NCI-H1417 treated with DMSO at 0.1 percent for 48 hours (cell line): ENCODE measurements at regions not wholly inside any gene's neighbourhood (a gene's known extent, or its start where the extent isn't known, plus 50 kb on each side); places are given as distances from the start of the nearest gene placed in this dataset.
"Not testable (repeated sequence)": the region's sequence is repeated elsewhere in the genome, so short reads cannot be mapped to it uniquely, and the experiment has no call there.

ENCODE experiments used
- DNase-seq: peaks from one replicate; lab custom pipeline; 2025; lab: John Stamatoyannopoulos, UW

DNA sequence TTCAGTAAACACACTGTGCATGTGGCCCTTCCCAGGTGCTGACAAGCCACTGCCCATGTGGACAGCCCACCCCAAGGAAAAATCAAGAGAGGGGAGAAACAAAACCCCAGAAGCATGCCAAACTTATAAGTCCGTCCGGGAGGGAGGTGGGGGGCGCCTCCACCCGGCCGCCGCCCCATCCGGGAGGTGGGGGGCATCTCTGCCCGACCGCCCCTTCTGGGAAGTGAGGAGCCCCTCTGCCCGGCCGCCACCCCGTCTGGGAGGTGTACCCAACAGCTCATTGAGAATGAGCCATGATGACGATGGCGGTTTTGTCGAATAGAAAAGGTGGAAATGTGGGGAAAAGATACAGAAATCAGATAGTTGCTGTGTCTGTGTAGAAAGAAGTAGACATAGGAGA lies 53.8 kb upstream of the C2CD4B start:
- no peak for DNase-seq

DNA sequence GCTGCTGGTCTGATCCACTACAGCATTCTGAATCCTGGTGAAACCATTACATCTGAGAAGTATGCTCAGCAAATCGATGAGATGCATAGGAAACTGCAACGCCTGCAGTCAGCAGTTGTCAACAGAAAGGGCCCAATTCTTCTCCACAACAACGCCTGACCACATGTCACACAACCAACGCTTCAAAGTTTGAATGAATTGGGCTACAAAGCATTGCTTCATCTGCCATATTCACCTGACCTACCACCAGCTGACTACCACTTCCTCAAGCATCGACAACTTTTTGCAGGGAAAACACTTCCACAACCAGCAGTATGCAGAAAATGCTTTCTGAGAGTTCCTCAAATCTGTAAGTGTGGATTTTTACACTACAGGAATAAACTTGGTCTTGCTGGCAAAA lies 54.7 kb upstream of the C2CD4B start:
- DNase-seq, result no peak

DNA sequence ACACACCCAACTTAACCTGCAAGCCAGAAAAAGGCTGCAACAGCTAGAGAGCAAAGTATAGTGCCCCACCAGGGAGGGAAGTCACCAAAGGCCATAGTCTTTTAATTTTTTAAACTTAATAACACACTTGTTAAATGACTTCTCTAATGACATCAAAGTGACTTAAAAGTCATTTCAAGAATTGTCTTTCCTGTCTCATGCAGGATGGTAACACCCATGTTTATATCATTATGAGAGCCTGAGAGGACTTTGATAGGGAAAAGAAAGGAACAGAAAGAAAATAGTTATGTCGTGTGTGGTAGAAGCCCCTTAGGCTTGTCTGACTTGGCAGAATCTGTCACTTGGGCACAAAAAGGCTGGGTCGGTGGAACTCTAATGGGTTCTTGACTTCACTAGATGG lies 57.9 kb upstream of the C2CD4B start:
- no peak for DNase-seq

DNA sequence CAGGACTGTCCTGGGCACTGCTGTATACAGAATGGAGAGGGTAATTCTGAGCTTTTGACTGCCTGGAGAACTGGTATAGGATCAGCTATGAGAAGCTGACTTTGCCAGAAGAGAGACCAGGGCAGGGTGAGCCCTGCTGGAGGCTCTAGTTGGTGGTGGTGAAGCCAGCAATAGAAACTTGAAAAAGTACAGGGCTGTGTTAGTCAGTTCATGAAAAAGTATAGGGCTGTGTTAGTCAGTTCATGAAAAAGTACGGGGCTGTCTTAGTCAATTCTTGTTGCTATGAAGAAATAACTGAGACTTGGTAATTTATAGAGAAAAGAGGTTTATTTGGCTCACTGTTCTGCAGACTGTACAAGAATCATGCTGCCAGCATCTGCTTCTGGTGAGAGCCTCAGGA lies 63.5 kb upstream of the C2CD4B start:
- DNase-seq, result no peak

DNA sequence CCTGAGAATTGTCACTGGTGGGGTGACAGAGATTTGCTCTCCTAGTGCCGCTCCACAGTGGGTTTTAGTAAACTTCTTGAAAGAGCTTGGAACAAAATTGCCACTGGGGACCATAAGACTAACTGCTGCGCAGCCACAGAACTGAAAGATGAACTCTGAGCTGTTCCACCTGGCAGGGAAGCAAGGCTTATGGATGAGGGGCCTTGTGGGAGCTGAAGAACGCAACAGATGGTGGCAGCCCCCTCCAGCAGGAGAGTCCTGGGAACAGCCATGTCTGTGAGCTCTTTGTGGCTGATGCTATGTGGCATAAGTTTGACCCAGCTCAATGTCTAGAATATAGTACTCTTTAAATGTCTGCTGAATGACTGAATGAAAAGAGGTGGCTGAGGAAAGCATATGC lies 66.8 kb upstream of the C2CD4B start:
- no peak for DNase-seq

DNA sequence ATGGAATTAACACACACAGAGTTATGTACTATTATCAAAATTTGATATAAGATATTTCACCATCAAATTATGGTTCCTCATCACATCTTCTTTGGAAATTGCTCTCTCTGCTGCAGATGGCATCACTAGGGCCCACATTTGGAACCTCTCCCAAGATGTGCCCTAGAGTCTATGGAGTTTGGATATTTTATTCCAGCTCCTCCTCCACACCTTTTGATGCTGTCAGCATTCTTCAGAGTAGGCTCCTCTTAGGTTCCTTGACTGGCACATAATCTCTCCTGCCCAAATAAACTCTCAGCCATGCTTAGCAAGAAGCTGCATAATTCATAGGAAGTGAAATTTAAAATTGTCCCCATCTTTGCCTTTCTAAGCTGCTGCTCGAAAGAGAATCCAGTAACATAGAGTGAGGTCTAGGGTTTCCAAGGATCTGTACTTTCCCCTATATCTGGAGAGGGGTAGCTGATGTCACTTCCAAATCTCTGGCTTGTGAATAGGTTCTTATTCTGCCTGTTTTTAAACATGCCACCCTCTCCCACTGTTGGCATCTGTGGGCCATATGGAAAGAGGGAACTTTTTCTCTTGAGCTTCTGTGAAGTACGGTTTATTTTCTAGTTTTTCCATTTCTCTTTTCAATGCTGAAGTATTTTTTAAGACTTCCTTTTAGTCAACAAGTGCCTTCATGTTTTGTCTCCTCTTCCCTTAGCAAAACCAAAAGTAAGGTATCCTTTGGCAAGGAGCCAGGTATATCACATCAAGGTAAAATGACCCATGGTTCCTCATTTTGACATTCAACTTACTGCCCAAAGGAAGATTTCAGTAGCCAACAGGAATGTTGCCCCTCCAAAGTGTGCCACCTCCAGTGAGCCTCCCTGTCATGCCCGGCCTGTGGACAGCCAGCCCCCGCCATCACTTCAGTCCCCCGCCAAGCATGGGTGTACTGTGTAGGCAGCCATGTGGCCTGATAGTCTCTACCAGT lies 75.3 kb upstream of the C2CD4B start:
- no peak for DNase-seq

DNA sequence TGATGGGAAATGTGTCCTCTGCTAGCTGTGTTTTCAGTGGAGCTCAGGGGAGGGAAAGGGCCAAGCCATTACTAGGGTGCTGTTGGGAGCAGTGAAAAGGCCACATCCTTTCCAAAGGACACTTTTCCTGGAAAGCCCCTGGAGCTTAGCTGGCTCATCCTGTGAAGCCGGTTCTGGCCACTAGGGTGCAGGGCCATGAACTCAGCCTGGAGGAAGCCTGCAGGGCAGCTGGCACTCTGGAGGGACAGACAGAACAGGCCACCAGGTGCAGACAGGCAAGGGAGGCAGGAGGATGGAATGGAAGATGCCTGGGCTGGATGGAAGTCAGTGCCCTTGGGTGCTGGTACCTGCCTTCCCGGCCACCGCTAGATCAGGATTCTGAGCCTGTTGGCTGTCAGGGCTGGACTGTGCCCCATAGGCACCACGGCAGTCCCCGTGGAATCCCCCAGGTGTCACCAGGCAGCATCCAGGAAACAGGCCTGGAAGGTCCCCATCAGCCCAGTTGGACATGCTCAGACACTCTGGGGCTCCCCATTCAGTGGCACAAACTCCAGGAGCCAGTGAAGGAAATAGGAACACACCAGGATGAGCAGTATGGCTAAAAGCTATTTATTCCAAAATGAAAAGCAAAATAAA lies 76.2 kb upstream of the C2CD4B start:
- no peak for DNase-seq

DNA sequence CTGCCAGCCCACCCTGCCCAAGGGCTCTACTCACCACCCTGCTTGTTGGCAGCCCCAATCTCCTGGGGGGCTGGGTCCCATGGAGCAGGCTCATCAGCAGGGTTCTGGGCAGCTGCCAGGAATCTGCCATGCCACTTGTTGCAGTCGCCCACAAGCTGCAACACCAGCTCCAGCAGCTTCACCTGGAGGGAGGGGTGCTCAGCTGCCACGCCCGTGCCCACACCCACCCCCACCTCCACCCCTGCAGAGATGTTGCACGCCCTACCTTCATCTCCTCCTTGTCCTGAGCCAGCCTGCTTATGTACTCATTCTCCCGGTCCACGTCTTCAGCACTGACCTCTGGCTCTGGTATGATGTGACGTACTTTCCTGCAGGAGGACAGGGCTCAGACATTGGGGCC lies 77.9 kb upstream of the C2CD4B start:
- no peak for DNase-seq

DNA sequence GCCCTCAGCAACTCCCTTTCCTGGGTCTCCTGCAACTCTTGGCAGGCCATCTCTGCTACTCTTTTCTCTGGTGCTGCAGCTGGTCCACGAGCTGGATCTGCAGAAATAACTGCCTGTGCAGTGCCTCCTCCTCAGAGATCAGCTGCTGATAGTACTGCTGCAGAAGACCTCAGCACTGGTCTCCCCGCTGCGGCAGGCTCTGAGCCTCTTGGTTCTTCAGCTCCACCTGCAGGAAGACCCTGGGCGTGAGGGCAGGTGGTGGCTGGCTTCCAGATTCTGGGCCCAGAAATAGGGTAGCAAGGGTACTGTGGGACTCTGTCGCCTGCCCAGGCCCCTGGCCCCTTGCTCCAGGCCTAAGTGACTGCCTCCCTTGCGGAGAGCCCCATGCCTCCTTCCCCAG lies 79.7 kb upstream of the C2CD4B start:
- DNase-seq, result no peak

DNA sequence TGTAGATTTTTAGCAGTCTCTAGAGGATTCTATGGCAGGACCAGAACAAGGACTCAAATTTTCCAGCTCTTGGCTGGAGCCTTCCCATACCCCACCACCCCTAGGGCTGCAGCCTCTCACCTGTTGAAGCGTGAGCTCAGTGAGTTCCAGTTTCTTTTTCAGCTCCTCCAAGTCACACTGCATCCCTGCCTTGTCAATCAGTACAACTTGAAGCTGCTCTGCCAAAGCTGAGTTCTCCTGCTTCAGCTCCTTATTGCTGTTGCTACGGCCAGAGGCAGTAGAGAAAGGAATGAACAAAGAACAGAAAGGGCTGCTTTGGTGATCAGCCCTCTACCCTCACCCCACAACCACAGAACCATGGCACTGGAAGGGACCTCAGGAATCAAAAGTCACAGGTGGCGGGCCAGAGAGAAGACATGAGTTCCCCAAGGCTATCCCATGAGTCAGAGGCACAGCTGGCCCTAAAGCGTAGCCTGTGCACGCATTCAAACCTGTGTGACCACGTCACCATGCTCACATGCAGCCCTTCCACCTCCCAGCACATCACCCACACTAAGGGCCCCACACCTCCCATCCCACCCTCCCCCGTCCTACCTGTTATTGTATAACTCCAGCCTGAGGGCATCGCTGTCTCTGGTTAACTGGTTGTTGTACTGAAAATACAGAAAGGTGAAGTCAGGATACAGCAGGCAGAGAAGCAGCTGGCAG lies 83.3 kb upstream of the C2CD4B start:
- DNase-seq, result no peak

DNA sequence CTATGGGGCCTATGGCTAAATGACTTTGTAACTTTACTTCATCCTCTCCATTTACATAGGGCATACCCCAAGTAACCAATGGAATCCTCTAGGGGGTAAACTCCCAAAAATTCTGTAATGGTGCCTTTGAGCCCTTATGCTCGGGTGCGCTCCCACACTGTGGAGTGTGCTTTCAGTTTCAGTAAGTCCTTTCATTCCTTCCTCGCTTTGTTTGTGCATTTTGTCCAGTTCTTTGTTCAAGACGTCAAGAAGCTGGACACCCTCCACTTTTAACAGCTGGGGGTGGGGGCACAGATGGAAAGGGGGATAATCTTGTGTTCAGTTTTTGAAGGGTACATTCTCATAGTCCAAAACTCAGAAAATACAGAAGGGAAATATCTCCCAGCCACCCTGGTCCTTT lies 84.4 kb upstream of the C2CD4B start:
- DNase-seq, result no peak

DNA sequence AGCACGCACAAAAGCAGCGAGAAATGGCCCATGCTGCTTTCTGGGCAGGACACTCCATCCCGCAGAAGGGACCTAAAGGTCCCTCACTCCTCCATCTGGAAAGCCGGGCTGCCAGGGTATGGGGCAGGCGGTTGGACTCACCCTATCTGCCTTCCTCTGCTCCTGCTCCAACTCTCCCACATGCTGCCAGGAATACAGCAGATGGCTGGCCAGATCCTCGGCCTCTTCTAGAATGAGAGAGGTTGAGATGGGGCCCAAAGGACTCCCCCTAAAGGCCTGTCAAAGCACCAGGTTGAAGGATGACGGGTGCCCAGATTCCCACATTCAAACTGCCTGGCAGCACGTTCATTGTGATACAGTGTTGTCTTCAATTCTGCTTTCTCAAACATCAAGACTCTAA lies 85.1 kb upstream of the C2CD4B start:
- DNase-seq, result no peak

DNA sequence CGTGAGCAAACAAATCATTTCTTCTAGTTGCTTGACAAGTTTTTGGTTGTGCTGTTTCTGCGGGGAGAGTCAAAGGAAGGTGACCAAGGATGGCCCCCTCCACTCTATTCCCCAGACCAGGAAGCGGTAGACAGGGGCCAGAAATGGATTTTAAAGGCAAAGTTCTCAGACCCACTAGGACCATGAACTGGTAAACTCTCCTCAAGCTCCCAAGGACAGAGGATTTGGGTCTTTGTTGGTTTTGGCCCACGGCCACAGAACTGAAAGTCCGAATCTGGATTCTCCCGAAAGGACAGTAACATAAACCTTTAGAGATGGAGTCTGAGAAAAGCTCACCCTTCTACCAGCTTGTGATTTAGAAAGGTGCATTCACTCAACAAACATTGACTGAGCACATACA lies 85.9 kb upstream of the C2CD4B start:
- DNase-seq, result no peak

DNA sequence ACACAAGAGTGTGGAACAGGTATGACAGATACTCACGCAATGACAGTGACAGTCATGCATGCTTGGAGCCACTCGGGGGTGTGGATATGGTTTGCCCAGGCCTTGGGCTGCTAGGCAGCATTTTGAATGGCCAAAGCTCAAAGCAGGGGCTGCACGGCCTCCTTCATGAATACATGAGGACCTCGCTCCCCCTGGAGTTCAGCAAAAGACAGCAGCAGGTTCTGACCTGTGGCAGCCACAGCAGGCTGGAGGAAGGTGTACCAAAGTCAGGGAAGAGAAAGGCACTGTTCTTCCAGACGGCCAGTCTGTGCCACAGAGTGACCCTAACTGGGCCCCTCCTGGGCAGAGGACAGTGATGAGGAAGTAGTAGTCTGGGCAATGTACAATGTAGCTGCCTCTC lies 88.2 kb upstream of the C2CD4B start:
- DNase-seq, result no peak

DNA sequence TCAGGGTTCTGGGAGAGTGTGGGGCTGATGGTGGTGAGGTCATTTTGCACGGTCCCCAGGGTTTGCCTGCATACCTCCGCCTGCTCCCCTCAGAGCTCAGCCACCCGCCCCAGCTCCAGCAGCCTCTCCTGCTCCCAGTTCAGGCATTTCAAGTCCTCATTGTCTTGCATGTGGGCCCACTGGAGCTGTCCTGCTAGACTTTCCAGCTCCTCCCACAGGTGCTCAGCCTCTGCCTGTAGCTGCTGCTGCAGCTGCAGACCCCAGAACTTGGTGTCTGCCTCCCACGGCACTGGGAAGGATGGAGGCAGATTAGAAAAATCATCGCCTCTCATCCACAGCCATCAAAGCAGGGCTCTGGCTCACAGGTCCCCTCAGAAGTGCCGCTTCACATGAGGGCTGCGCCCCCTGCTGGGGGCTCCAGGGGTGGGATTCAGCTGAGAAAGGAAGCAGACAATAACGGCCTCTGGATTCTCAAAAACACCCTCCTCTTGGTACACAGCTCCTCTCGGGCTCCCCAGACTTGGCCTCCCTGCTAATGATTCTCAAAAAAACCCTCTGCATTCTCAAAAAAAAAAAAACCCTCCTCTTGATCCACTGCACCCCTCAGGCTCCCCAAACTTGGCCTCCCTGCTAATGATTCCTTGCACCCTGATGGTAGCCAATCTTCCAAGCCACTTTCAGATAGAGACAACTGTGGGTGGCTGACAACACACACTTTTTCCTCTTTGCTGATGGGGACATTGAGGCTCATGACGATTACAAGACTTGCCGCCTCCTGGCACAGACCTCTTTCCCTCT lies 89.3 kb upstream of the C2CD4B start:
- no peak for DNase-seq

DNA sequence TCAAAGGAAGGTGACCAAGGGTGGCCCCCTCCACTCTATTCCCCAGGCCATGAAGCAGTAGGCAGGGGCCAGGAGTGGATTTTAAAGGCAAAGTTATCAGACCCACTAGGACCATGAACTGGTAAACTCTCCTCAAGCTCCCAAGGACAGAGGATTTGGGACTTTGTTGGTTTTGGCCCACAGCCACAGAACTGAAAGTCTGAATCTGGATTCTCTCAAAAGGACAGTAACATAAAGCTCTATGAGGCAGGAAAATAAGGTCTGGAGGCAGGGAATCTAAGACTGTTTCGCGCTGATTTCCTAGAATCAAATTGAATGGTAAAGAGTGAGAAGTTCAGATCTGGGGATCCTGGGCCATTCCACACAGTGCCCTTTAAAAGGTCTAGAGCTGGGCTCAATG lies 91.3 kb upstream of the C2CD4B start:
- DNase-seq, result not testable (repeated sequence)

DNA sequence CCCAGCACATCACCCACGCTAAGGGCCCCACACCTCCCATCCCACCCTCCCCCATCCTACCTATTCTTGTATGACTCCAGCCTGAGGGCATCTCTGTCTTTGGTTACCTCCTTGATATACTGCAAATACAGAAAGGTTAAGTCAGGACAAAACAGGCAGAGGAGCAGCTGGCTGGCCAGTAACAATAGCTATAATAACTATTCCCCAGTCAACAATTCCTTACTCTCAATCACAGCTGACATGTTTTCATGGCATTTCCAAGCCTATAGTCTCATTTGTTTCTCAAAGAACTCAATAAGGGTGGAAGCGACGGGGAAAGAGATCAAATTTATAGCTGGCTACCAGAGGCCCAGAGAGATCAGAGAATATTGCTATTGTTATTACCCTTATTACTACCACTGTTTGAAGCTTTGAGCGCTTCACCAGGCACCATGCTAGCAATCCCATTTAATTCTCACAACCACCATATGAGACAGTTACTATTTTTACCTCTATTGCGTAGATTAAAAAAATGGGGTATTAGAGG lies 93.0 kb upstream of the C2CD4B start:
- DNase-seq, result no peak

DNA sequence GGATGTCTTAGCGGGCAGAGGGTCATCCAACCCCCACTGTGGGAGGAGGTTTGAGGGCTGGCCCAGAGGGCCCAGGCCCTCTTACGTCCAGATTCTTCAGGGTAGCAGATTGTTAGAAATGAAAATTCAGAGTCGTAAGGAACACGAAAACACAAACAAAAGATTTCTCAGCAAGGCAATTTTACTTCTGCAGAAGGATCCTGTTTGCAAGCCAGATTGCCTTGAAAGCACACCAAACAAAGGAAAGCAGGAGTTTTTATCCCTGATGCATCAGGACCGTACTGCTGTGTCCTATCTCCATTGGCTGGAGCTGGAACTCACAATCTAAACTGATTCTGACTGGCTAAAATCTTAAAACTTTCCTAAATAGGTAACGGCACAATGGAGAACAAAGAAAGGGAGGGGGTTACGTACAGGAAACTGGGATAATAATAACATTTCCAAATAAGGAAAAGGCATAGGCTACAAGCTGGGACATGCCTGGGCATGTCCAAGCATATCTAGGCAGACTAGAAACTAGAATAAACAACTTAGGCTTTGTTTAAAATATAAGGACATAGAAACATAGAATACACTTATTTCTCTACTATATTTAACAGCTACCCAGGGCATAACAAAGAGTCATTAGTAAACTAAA lies 97.3 kb upstream of the C2CD4B start:
- DNase-seq, result no peak

DNA sequence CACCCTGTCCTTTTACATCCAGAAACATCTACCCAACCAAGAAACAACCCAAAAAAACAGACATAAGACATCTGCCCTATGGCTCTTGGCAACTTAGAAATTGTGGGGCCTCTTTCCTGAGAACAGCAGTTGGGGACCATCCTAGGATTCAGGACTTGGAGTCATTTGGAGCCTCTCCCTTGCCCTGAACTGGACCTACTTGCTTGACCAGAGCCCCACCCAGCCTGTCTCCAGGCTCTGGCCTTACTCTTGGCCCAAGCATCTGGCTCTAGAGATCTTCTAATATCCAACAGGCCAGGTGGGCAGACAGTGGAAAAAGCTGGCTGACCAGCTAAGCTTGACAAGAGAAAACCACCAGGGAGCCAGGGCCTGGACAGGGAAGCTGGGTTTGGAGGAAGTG lies 99.1 kb upstream of the C2CD4B start:
- DNase-seq, result no peak

DNA sequence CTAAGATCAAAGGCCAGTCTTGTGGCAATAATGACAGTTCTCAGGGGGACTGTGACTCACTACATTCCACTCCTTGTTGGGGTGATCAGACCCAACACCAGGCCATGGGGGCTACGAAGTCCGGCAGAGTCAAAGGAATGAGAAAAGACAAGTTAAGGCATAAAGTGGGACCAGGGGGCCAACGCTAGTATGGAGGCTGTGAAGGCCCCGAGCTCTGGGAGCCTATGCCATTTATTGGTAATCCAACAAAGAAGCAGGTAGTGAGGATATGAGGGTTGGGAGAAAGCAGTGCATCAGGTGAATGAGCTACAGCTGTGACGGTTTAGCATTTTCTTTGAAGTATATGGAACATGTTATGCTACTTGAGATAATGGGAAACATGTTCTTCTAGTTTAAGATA lies 104.4 kb upstream of the C2CD4B start:
- no peak for DNase-seq

DNA sequence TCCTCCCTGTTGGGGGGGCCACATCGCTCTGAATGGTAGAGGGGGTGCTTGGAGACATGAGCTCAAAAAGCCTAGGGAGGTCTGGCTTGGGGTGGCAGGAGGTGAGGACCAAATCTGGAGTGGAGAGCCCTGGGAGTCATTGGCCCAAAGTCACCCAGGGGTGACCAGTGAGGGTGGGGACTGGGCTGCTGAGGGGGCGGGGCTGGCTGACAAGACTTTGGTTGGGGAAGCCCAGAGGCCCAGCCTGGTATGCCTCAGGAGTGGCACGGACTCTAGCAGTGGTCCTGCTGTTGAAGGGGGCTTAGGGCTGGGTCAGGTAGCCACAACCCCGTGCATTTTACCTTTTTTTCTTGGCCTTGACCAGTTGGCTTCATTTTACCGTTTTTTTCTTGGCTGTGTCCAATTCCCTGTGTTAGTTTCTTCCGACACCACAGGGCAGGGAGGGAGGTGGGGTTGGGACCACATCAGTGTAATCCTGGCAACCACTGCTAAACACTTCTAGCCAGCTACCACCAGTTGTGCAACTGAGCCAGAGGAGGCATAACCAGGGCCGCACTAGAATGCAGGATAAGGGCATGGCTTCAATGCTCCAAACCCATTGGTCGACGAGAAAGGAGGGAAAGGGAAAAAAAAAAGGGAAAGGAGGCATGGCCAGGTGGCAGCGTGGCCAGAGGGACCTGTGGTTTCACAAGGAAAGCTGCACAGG lies 105.3 kb upstream of the C2CD4B start:
- DNase-seq, result no peak
